HG02970 (cell line): ENCODE measurements at regions not wholly inside any gene's neighbourhood (a gene's known extent, or its start where the extent isn't known, plus 50 kb on each side); places are given as distances from the start of the nearest gene placed in this dataset.
"Not testable (repeated sequence)": the region's sequence is repeated elsewhere in the genome, so short reads cannot be mapped to it uniquely, and the experiment has no call there.

Experiments
- ATAC-seq: cut with Tn5 transposase; IDR thresholded peaks from one replicate; pipeline ENCODE4 v1.9.1; 2021; ENCODE audit warnings: mild to moderate bottlenecking, moderate library complexity, moderate number of reproducible peaks; ENCODE audit not compliant: unreplicated experiment, low FRiP score

DNA sequence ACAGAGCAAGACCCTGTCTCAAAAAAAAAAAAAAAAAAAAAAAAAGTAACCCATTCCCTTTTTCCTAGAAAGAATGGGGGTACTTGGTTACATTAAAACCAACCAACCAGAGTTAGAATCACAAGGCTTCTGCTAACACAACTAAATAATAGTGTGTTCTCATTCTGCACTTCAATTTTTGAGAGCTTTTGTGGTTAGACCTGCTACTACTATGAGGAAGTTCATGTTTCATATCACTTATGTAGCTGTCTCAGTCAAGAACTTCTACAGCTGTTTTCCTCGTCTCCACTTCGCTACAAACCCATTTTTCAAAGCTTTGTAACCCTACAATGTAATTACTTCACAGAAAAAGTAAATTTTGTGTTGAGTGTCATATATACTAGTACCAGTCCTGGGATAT is 58.3 kb downstream of the PDHA2 start:
- no peak for ATAC-seq

DNA sequence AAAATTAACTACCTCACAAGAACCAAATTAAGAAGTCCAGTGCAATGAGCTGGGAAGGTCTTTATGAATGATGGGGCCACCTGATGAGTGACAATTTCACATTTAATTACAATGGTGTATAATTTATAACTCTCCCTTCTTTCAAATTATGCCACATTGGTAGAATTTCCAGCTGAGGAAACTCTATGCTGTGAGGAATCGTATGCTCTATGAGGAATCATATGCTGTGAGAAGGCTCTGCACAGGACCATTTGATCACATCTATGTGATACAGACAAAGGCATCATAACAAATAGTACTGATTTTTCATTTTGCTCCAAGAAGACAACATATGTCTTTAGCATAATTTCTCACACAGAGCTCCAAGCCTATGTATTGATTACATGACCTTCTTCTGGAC is 69.3 kb downstream of the PDHA2 start:
- no peak for ATAC-seq

DNA sequence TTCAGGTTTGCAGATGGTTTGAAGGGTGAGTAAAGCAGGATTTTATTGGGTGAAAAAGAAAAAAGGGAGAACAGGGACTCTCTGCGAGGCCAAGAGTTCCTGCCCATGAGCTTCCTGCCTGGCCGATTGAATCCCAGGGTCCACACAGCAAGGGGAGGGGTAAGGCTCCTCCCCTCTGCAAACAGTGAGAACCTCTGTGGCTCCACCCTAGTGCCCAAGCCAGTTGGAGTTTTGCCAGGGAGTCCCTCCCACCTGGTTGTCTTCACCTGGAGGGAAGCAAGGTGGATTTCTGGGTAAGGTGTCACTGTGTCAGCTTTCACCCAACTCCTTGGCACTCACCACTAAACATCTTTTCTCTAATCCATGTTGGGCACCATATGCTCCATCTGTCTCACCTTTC is 70.9 kb downstream of the PDHA2 start:
- ATAC-seq = no peak

- no peak for ATAC-seq
Measured at GRCh38 chr4:95921470-95921869, 81.6 kb downstream of the PDHA2 start.

DNA sequence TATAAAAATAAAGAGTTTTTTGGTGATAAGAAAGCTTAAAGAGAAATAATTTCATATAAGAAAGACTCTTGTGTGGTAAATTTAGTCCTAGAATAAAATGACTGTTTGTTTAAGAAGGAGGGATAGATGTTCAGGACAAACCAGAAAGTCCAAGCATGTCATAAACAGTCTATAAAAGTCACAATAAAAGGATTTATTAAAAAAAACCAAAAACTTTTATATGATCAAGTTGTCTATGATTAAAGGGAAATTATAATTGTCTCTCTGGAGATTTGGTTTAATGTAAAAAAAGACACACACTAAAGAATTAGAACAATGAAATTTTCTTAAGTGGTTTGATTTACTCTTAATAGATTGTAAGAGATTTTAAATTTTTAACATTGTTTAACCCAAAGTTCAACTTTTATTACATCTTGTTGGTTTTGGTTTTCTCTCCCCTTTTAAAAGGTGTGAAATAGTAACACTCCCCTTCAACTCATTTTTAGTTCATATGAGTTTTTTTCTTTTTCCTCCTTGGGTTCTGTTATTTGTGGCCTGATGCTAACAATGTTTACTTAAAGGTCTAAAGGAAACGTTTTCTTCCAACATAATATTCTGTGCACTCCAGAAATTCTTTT is 89.7 kb downstream of the PDHA2 start:
- no peak for ATAC-seq

DNA sequence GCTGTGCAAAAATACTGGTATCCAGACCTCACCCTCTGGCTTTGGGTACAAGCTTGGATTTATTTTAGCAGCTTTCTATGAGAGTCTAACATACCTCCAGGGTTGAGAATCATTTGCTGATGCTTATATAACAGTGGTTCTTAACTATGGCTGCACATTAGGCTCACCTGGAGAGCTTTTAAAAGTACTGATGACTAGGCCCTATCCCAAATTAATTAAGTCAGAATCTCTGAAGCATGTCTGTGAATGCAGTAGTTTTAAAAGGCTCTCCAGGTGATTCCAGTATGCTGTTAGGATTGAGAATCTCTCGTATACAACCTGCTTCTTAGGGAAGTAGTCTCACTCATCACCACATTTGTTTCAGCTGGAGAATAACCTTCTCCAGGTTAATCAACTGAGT is 99.2 kb downstream of the PDHA2 start:
- no peak for ATAC-seq

DNA sequence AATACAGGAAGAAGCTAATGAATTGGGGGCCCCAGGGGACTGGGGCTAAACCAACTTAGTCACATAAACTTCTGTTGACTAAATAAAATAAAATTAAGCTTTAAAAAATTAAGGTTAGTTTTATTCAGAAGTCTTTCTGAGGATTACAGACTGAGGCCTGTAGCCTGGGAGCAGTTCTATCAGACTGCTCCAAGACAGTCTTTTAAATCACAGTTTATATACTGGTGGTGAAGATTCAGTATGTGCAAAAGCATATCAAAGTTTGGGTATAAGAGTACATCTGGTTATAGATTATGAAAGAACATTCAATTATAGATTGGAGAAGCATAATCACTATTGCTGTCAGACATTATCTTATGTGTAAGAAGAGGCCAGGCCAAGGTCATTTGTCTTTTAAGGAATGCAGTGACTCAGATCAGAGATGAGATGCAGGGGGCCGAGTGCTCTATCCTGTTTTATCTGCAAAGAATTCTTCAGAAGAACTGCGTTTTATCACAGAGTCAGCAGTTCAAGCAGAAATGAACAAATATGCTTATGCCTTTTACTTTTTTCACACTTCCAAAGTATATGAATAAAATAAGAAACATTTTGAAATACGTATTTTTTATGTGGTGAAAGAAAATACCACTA is 109.4 kb downstream of the PDHA2 start:
- ATAC-seq = no peak

- ATAC-seq = no peak
Measured at GRCh38 chr4:95949808-95950207, 109.9 kb downstream of the PDHA2 start.

DNA sequence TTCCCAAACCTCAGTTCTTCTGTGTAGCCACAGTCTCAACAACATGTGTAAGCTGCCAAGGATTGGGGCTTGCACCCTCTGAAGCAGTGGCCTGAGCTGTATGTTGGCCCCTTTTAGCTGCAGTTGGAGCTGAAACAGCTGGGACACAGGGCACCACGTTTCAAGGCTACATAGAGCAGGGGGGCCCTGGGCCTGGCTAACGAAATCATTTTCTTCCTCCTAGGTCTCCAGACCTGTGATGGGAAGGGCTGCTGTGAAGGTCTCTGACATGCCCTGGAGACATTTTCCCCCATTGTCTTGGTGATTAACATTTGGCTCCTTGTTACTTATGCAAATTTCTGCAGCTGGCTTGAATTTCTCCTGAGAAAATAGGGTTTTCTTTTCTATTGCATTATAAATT is 112.6 kb downstream of the PDHA2 start:
- ATAC-seq = not testable (repeated sequence)

GRCh38 chr4:95956094-95956493 is 116.2 kb downstream of the PDHA2 start:
- no peak for ATAC-seq

- ATAC-seq = no peak
Measured at GRCh38 chr4:95957054-95957453, 117.2 kb downstream of the PDHA2 start.

DNA sequence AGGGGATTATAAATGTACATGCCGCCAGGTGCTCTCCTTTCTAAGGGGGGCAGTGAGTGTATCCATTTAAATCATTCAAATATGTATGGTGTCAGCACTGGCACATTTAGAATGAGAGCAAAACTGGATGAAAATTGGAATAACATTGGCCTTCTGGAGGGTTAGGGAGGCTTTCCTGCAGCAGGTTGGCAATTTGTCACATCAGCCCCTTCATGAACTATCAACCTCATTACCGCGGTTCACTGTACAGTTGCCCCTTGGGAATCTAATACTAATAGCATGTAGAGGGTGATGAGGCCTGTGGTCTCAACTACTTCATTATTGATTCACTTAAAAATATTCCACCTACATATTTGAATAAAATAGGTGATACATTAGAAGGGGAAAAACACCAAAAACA is 117.9 kb downstream of the PDHA2 start:
- no peak for ATAC-seq

GRCh38 chr4:95959182-95959581 is 119.3 kb downstream of the PDHA2 start:
- ATAC-seq = no peak

- ATAC-seq = no peak
Measured at GRCh38 chr4:95959633-95960032, 119.7 kb downstream of the PDHA2 start.

DNA sequence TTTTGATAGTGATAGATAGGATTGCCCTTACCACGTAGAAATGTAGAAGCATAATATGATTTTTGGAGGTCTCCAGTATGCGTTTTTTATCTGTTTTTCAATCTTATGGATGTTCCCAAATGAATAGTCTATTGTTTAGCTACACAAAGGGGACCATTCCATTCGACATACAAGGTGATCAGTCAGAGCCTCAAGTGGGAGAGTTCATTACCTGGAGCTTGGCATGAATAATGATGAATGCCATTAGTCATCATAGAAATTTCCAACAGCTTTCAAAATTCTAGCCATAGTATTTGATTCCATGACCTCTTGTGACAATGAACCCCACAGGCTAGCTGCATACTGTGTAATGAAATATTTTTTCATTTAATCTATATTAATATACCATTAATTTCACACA is 123.6 kb downstream of the PDHA2 start:
- no peak for ATAC-seq

GRCh38 chr4:95979961-95980876 is 140.3 kb downstream of the PDHA2 start:
- no peak for ATAC-seq

- ATAC-seq = no peak
Measured at GRCh38 chr4:95980877-95981360, 141.0 kb downstream of the PDHA2 start.

- no peak for ATAC-seq
Measured at GRCh38 chr4:95981591-95981990, 141.7 kb downstream of the PDHA2 start.

GRCh38 chr4:95982516-95982915 is 142.6 kb downstream of the PDHA2 start:
- no peak for ATAC-seq

DNA sequence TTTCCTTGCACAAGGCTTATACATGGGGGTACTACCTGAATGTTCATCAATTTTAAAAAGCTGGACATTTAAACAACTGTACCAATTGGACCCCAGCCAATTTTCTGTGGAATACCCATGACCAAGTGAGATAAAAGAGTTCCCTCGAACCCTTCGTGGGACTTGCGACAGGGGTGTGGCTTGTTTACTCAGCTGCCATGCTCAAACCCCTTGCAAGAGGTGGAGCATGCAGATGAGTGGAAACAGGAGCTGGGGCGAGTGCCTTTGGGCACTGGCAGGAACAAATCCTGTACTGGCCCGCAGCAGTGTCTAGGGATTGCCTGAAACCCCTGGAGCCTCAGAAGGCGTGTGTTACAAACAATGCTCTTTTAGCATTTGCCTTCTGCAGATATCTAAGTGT is 144.2 kb downstream of the PDHA2 start:
- no peak for ATAC-seq

DNA sequence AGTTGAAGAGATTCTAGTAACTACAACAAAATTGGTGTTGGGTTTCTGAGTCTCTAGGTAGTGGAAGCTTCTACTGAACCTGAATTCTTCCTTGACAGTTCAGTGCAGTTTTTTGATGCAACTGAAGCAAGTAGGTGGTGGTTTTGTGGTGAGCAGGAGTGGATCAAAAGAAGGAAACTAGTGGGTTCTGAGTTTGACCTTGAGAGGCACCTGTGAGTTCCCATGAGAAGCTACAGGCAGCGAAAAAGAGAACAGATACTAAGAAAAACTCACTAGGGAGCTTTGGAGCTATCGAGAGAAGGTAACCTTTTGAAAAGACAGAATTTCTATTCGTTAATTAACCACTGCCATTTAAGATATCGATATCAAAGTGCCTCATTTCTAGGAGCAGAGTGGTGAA is 145.2 kb downstream of the PDHA2 start:
- no peak for ATAC-seq
